Lower leg skin (tissue), 3 donors: ENCODE measurements at regions not wholly inside any gene's neighbourhood (a gene's known extent, or its start where the extent isn't known, plus 50 kb on each side); places are given as distances from the start of the nearest gene placed in this dataset.

Experiments
- POLR2A ChIP-seq, 2 donors: fragments of 450-650 bp; IDR thresholded peaks; one replicate each; pipeline ENCODE4 v1.6.1; 2016 to 2017; ENCODE audit warnings: antibody characterized with exemption in 2 of 2, mild to moderate bottlenecking in 1 of 2, moderate library complexity in 1 of 2
- TF ChIP-seq, protein P1 (sequence below), 3 donors: fragments of 450-650 bp; IDR thresholded peaks; one replicate each; pipeline ENCODE4 v1.5.1; 2016; ENCODE audit warnings: antibody characterized with exemption in 3 of 3, mild to moderate bottlenecking in 3 of 3, moderate library complexity in 2 of 3

DNA sequence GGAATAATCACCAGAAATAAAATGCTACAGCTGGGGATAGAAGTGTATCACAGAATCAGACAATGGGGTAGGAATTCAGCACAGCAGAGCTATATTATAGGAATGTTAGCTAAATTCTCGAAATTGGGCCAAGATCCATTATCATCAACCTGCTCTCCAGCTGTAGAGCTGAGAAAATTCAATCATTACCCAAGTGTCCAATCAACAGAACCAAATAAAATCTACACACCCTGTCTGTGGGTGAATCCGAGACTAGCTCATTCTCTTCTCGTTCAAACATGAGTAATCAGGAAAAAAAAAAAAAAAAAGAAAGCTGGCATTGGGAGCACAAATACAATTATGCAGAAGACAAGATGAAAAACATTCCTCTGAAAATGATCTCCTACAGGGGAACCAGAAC lies 119.2 kb downstream of the CDC7 start:
- TF ChIP-seq, protein P1, sequence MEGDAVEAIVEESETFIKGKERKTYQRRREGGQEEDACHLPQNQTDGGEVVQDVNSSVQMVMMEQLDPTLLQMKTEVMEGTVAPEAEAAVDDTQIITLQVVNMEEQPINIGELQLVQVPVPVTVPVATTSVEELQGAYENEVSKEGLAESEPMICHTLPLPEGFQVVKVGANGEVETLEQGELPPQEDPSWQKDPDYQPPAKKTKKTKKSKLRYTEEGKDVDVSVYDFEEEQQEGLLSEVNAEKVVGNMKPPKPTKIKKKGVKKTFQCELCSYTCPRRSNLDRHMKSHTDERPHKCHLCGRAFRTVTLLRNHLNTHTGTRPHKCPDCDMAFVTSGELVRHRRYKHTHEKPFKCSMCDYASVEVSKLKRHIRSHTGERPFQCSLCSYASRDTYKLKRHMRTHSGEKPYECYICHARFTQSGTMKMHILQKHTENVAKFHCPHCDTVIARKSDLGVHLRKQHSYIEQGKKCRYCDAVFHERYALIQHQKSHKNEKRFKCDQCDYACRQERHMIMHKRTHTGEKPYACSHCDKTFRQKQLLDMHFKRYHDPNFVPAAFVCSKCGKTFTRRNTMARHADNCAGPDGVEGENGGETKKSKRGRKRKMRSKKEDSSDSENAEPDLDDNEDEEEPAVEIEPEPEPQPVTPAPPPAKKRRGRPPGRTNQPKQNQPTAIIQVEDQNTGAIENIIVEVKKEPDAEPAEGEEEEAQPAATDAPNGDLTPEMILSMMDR (IDR thresholded peaks at IDR 0.05) = no peak
- TF ChIP-seq POLR2A (IDR thresholded peaks at IDR 0.05) = no peak
